ENCODE measurements at regions not wholly inside any gene's neighbourhood (a gene's known extent, or its start where the extent isn't known, plus 50 kb on each side); places are given as distances from the start of the nearest gene placed in this dataset.

DNA sequence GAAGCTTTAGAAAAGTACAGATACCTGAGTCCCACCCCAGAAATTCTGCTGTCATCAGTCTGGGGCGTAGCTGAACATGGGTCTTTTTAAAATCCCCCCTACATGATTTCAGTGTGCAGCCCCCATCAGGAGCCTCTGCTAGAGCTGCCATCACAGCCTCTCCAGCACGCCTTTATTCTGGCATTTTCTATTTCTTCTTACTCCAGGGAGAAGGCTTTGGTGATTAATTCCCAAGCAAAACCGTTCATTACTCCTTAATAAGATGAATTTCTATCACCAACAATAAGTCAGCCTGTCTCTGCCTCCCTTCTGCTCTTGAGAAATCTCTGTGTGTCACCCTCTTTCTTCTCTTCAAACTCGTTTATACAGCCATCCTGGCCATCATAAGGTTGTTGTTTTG is 160.3 kb downstream of the KATNAL1 start:
- Histone ChIP-seq H3K36me3 (no peaks in the 10 kb centered on the region), H3K27ac (no peak overlapping the region), H3K9ac (ENCODE audit: low read depth in 2 of 2, low read length in 2 of 2) (no peak overlapping the region), H3K4me3 (no peak overlapping the region), H3K9me3 (no peaks in the 10 kb centered on the region), H3K4me1 (no peaks in the 10 kb centered on the region), H3K27me3 (no peaks in the 10 kb centered on the region)
- intact Hi-C loops (cut with DNase I) = no loop called here
- DNase-seq = no peak
- TF ChIP-seq, protein P1, sequence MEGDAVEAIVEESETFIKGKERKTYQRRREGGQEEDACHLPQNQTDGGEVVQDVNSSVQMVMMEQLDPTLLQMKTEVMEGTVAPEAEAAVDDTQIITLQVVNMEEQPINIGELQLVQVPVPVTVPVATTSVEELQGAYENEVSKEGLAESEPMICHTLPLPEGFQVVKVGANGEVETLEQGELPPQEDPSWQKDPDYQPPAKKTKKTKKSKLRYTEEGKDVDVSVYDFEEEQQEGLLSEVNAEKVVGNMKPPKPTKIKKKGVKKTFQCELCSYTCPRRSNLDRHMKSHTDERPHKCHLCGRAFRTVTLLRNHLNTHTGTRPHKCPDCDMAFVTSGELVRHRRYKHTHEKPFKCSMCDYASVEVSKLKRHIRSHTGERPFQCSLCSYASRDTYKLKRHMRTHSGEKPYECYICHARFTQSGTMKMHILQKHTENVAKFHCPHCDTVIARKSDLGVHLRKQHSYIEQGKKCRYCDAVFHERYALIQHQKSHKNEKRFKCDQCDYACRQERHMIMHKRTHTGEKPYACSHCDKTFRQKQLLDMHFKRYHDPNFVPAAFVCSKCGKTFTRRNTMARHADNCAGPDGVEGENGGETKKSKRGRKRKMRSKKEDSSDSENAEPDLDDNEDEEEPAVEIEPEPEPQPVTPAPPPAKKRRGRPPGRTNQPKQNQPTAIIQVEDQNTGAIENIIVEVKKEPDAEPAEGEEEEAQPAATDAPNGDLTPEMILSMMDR (IDR thresholded peaks at IDR 0.05) = no peak

GRCh38 chr13:30145709-30146367 is 161.5 kb downstream of the KATNAL1 start:
- Histone ChIP-seq H3K27me3 (no peaks in the 10 kb centered on the region), H3K27ac (no peak overlapping the region), H3K4me1 (no peaks in the 10 kb centered on the region), H3K9ac (ENCODE audit: low read depth in 2 of 2, low read length in 2 of 2) (no peak overlapping the region), H3K9me3 (no peaks in the 10 kb centered on the region), H3K4me3 (no peak overlapping the region), H3K36me3 (no peaks in the 10 kb centered on the region)
- DNase-seq = no peak
- TF ChIP-seq, protein P1 (IDR thresholded peaks at IDR 0.05) = no peak
- intact Hi-C loops (cut with DNase I) = no loop called here

DNA sequence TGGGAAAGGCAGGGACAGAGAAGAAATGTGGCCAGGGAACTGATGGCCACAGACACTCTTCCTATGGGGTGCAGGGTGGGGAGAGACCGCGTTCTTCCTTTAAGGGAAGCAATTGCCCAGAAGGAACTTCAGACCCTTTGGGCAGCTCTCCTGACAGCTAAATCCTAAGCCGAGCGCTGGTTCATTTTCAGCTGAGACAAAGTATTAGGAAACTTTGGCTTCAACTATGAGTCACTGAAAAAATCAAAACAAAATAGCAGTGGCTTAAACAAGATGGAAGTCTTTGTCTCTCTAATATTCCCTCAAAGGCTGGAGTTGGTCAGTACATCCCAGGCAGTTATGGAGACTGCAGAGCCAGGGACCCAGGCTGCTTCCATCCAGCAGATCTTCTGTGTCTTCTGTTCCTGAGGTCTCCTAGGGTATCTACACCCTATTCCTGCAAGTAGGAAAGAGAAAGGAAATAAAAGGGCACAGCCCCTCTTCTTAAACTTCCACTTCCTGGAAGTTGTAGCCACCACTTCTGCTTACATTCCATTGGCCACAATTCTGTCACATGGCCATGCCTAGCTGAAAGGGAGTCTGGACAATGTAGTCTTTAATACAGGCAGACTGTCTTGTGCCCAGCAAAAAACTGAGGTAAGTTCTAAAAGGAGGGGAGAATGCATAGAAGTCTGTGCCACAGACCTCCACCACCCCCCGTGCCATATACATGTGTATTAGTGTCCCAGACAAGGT is 163.5 kb downstream of the KATNAL1 start:
- Histone ChIP-seq H3K9me3 (no peaks in the 10 kb centered on the region), H3K4me1 (no peaks in the 10 kb centered on the region), H3K4me3 (no peak overlapping the region), H3K9ac (ENCODE audit: low read depth in 2 of 2, low read length in 2 of 2) (no peak overlapping the region), H3K36me3 (no peaks in the 10 kb centered on the region), H3K27ac (no peak overlapping the region), H3K27me3 (no peaks in the 10 kb centered on the region)
- no peak for DNase-seq
- TF ChIP-seq, protein P1 (IDR thresholded peaks at IDR 0.05) = no peak
- intact Hi-C loops (cut with DNase I) = no loop called here

DNA sequence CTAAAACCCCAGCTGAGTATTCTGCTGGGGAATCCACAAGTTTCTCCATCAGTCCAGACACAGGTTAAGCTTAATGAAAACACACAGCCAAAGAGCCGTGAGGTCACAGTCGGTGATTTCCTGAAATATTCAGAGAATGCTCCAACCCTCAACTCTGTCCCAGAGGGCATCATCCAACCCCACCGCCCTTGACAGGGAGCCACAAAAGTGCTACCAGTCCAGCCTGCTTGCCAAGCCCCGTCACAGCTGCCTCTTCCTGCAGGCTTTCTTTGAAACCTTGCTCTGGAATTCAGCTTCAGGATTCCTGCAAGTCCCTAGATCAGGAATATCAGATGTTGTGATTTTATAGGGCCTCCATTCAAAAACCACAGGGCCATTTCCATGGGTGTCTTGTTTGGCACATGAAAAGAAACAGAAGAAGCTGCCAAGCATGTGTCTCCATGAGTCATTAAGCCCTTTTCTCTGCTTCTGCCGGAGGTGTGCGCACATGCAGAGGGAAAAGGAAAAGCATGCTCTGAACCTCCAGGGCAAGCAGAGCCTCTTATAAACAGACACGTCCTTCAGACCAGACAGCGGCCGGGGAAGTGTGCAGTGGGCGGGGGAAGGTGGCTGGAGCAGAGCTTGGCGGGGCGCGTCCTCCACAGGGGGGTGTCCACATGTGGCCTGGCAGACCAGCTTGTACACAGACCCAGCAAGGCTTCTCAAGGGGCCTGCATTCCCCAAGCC is 164.7 kb downstream of the KATNAL1 start:
- no peak for DNase-seq
- Histone ChIP-seq H3K27ac (peak overlapping the region; percentile 40), H3K27me3 (no peaks in the 10 kb centered on the region), H3K9me3 (no peaks in the 10 kb centered on the region), H3K9ac (ENCODE audit: low read depth in 2 of 2, low read length in 2 of 2) (no peak overlapping the region), H3K4me3 (no peak overlapping the region), H3K36me3 (no peaks in the 10 kb centered on the region), H3K4me1 (no peaks in the 10 kb centered on the region)
- intact Hi-C loops (cut with DNase I) = no loop called here
- TF ChIP-seq, protein P1 (IDR thresholded peaks at IDR 0.05) = no peak

- H3K27ac ChIP-seq = no peak overlapping the region
- intact Hi-C loops (cut with DNase I) = no loop called here
- no peak overlapping the region for H3K4me3 ChIP-seq
- H3K4me1 ChIP-seq = no peaks in the 10 kb centered on the region
- no peaks in the 10 kb centered on the region for H3K27me3 ChIP-seq
- TF ChIP-seq, protein P1 (IDR thresholded peaks at IDR 0.05) = no peak
- H3K9ac ChIP-seq (ENCODE audit: low read depth in 2 of 2, low read length in 2 of 2) = no peak overlapping the region
- DNase-seq = no peak
- no peaks in the 10 kb centered on the region for H3K36me3 ChIP-seq
- no peaks in the 10 kb centered on the region for H3K9me3 ChIP-seq
These were observed 165.4 kb downstream of the KATNAL1 start for GRCh38 chr13:30141775-30142485.
